ENCODE measurements at regions not wholly inside any gene's neighbourhood (a gene's known extent, or its start where the extent isn't known, plus 50 kb on each side); places are given as distances from the start of the nearest gene placed in this dataset.
"Not testable (repeated sequence)": the region's sequence is repeated elsewhere in the genome, so short reads cannot be mapped to it uniquely, and the experiment has no call there.

DNA sequence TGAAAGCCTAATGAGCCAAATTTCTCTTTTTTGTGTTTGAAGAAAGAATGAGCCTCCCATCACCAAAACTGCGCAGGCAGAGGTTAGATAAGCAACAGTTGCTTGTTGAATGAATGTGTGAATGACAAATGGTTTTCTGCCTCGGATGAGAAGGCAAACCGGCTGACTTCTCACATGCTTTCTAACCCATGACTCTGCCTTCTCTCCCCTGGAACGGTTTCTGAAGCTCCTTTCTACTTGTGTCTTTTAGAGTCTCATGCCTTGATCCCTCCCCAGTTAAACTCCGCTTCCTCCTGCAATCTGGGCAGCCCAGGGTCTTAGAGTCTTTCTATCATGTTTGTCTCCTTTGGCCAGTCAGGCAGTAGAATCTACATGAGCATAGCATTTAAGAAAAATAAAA is 342.1 kb upstream of the NCAM1 start:
- no CpG with 5 or more reads among the region's 5 CpGs for WGBS (ENCODE audit: extremely low coverage, insufficient coverage, low lambda C conversion rate)
- H3K4me1 ChIP-seq (ENCODE audit: control insufficient read depth, low read depth, low read length), result no peaks in the 10 kb centered on the region
- H3K4me3 ChIP-seq (ENCODE audit: low read length), result no peak overlapping the region
- no peak for DNase-seq
- no peak overlapping the region for H4K5ac ChIP-seq (ENCODE audit: low read length)
- no peak overlapping the region for H3K18ac ChIP-seq (ENCODE audit: low read length)
- H3K4me2 ChIP-seq (ENCODE audit: low read length), result no peak overlapping the region
- H2BK120ac ChIP-seq (ENCODE audit: low read depth, low read length), result no peak overlapping the region
- H2BK15ac ChIP-seq (replicated peaks; ENCODE audit: low read depth), result no peak overlapping the region
- no peak overlapping the region for H3K4ac ChIP-seq (ENCODE audit: low read depth, low read length)
- H3K9ac ChIP-seq (ENCODE audit: low read length), result no peak overlapping the region
- H3K36me3 ChIP-seq (ENCODE audit: control insufficient read depth, insufficient read depth, low read length), result no peaks in the 10 kb centered on the region
- H3K79me1 ChIP-seq (ENCODE audit: low read length), result no peaks in the 10 kb centered on the region
- H3K79me2 ChIP-seq (ENCODE audit: control insufficient read depth, insufficient read depth, low read length), result no peaks in the 10 kb centered on the region
- no peak overlapping the region for H4K8ac ChIP-seq (ENCODE audit: low read depth, low read length)
- H2AK5ac ChIP-seq (ENCODE audit: low read length), result no peak overlapping the region
- no peak overlapping the region for H3K56ac ChIP-seq (ENCODE audit: low read length)
- no peak overlapping the region for H3K27ac ChIP-seq (ENCODE audit: low read depth, low read length)
- no peaks in the 10 kb centered on the region for H3K27me3 ChIP-seq (ENCODE audit: insufficient read depth, low read length, poor library complexity)
- H3K23ac ChIP-seq (ENCODE audit: low read length), result no peak overlapping the region
- H2BK5ac ChIP-seq (ENCODE audit: low read length), result no peak overlapping the region

DNA sequence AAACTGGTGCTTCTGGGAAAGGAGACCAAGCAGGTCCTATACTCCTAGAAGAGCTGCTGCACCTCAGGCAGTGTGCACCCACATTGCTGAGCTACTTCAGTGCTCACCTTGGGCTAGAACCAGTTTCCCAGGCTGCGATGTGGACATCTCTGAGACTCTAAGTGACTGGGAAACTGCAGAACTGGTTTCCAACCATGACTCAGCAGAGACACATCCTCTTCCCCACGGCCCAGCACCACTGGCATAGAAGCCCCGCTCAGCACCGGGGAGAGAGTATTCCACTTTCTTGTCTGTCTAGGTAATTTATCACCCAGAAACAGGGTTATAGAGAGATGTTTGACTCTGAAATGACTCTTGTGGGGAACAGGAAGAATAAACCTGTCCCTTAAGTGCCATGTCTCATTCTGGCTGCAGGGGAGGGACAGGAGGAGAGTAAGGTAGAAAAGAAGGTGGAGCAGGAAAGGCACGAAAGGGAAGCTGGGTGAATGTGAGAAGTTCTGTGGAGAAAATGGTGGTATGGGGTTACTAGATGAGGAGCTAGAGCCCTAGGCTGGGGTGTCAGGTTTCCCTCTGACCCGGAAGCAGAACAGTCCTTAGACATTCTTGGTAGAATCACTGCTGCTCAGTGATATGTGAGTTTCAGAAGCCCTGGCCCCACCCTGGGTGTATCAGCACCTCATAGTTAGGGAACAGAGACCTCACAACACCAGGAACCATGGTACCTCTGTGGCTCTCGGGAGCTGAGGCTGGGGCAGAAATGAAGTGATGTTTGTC is 340.4 kb upstream of the NCAM1 start:
- Histone ChIP-seq H2BK15ac (replicated peaks; ENCODE audit: low read depth) (no peak overlapping the region), H3K9ac (ENCODE audit: low read length) (no peak overlapping the region), H3K4ac (ENCODE audit: low read depth, low read length) (no peak overlapping the region), H4K8ac (ENCODE audit: low read depth, low read length) (no peak overlapping the region), H3K79me1 (ENCODE audit: low read length) (no peaks in the 10 kb centered on the region), H3K18ac (ENCODE audit: low read length) (no peak overlapping the region), H2AK5ac (ENCODE audit: low read length) (no peak overlapping the region), H3K23ac (ENCODE audit: low read length) (no peak overlapping the region), H4K5ac (ENCODE audit: low read length) (no peak overlapping the region), H3K56ac (ENCODE audit: low read length) (no peak overlapping the region), H3K4me1 (ENCODE audit: control insufficient read depth, low read depth, low read length) (no peaks in the 10 kb centered on the region), H2BK5ac (ENCODE audit: low read length) (no peak overlapping the region), H2BK120ac (ENCODE audit: low read depth, low read length) (no peak overlapping the region), H3K4me3 (ENCODE audit: low read length) (no peak overlapping the region), H3K27me3 (ENCODE audit: insufficient read depth, low read length, poor library complexity) (no peaks in the 10 kb centered on the region), H3K36me3 (ENCODE audit: control insufficient read depth, insufficient read depth, low read length) (no peaks in the 10 kb centered on the region), H3K27ac (ENCODE audit: low read depth, low read length) (no peak overlapping the region), H3K4me2 (ENCODE audit: low read length) (no peak overlapping the region), H3K79me2 (ENCODE audit: control insufficient read depth, insufficient read depth, low read length) (no peaks in the 10 kb centered on the region)
- DNase-seq, result peak; percentile 28
- no CpG with 5 or more reads among the region's 7 CpGs for WGBS (ENCODE audit: extremely low coverage, insufficient coverage, low lambda C conversion rate)

DNA sequence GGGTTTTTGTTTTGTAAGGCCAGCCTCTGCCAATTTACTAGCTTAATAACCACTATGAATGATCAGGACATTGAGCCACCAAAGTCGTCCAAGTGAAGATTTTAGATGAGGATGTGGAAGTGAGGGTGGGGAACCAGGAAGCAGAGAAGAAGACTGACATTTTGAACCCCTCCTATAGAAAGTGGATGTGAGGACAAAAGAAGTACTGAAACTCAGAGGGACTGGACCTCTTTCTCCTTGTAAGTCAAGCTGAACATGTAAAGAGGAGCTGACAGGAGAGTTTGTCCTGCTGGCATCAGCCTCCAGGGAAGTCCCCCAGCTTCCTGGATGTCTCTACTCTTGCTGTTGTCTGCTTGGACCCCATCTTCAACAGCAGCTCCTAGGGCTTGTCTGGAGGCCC is 338.2 kb upstream of the NCAM1 start:
- no peak overlapping the region for H4K5ac ChIP-seq (ENCODE audit: low read length)
- H3K4ac ChIP-seq (ENCODE audit: low read depth, low read length), result no peak overlapping the region
- no peaks in the 10 kb centered on the region for H3K36me3 ChIP-seq (ENCODE audit: control insufficient read depth, insufficient read depth, low read length)
- no peak overlapping the region for H4K8ac ChIP-seq (ENCODE audit: low read depth, low read length)
- H3K56ac ChIP-seq (ENCODE audit: low read length), result no peak overlapping the region
- H3K23ac ChIP-seq (ENCODE audit: low read length), result no peak overlapping the region
- H3K4me1 ChIP-seq (ENCODE audit: control insufficient read depth, low read depth, low read length), result no peaks in the 10 kb centered on the region
- WGBS (ENCODE audit: extremely low coverage, insufficient coverage, low lambda C conversion rate), result no CpG with 5 or more reads among the region's 1 CpG
- no peak overlapping the region for H3K27ac ChIP-seq (ENCODE audit: low read depth, low read length)
- no peak overlapping the region for H2BK5ac ChIP-seq (ENCODE audit: low read length)
- H3K27me3 ChIP-seq (ENCODE audit: insufficient read depth, low read length, poor library complexity), result no peaks in the 10 kb centered on the region
- H2BK120ac ChIP-seq (ENCODE audit: low read depth, low read length), result no peak overlapping the region
- no peak overlapping the region for H3K18ac ChIP-seq (ENCODE audit: low read length)
- no peak overlapping the region for H3K9ac ChIP-seq (ENCODE audit: low read length)
- no peak for DNase-seq
- no peak overlapping the region for H3K4me3 ChIP-seq (ENCODE audit: low read length)
- H2AK5ac ChIP-seq (ENCODE audit: low read length), result no peak overlapping the region
- H3K4me2 ChIP-seq (ENCODE audit: low read length), result no peak overlapping the region
- H2BK15ac ChIP-seq (replicated peaks; ENCODE audit: low read depth), result no peak overlapping the region
- no peaks in the 10 kb centered on the region for H3K79me1 ChIP-seq (ENCODE audit: low read length)
- H3K79me2 ChIP-seq (ENCODE audit: control insufficient read depth, insufficient read depth, low read length), result no peaks in the 10 kb centered on the region

GRCh38 chr11:112624431-112624830 is 336.8 kb upstream of the NCAM1 start:
- no peak overlapping the region for H2BK120ac ChIP-seq (ENCODE audit: low read depth, low read length)
- H2AK5ac ChIP-seq (ENCODE audit: low read length), result no peak overlapping the region
- H3K56ac ChIP-seq (ENCODE audit: low read length), result no peak overlapping the region
- no peak overlapping the region for H3K4me3 ChIP-seq (ENCODE audit: low read length)
- no CpG with 5 or more reads among the region's 4 CpGs for WGBS (ENCODE audit: extremely low coverage, insufficient coverage, low lambda C conversion rate)
- no peak for DNase-seq
- H4K5ac ChIP-seq (ENCODE audit: low read length), result no peak overlapping the region
- H3K4me1 ChIP-seq (ENCODE audit: control insufficient read depth, low read depth, low read length), result no peaks in the 10 kb centered on the region
- H2BK15ac ChIP-seq (replicated peaks; ENCODE audit: low read depth), result no peak overlapping the region
- no peaks in the 10 kb centered on the region for H3K79me1 ChIP-seq (ENCODE audit: low read length)
- H2BK5ac ChIP-seq (ENCODE audit: low read length), result no peak overlapping the region
- H3K4me2 ChIP-seq (ENCODE audit: low read length), result no peak overlapping the region
- H4K8ac ChIP-seq (ENCODE audit: low read depth, low read length), result no peak overlapping the region
- H3K4ac ChIP-seq (ENCODE audit: low read depth, low read length), result no peak overlapping the region
- no peaks in the 10 kb centered on the region for H3K36me3 ChIP-seq (ENCODE audit: control insufficient read depth, insufficient read depth, low read length)
- H3K79me2 ChIP-seq (ENCODE audit: control insufficient read depth, insufficient read depth, low read length), result no peaks in the 10 kb centered on the region
- H3K23ac ChIP-seq (ENCODE audit: low read length), result no peak overlapping the region
- H3K27ac ChIP-seq (ENCODE audit: low read depth, low read length), result no peak overlapping the region
- H3K9ac ChIP-seq (ENCODE audit: low read length), result no peak overlapping the region
- H3K27me3 ChIP-seq (ENCODE audit: insufficient read depth, low read length, poor library complexity), result no peaks in the 10 kb centered on the region
- no peak overlapping the region for H3K18ac ChIP-seq (ENCODE audit: low read length)

DNA sequence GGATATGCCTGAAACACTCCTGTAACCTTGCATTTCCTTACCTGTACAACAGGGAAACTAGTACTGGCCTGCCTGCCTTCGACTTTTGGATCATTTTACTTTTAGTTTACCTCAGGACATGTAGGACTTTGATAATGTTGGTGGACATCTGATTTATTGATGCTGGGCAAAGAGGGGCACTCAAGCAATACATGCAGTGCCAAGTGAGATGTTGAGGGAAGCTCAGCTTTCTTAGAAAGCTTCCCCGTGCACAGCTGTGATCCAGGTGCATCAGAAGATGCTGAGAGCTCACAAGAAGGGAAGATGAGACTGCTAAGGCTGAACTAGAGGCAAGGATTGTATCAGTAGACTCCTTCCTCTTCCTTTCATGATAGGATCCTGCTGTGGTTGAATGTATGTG is 336.2 kb upstream of the NCAM1 start:
- not testable (repeated sequence) for H3K56ac ChIP-seq (ENCODE audit: low read length); H2AK5ac ChIP-seq (ENCODE audit: low read length); H3K4me2 ChIP-seq (ENCODE audit: low read length); H4K5ac ChIP-seq (ENCODE audit: low read length); H3K4ac ChIP-seq (ENCODE audit: low read depth, low read length); H3K79me1 ChIP-seq (ENCODE audit: low read length); H3K4me1 ChIP-seq (ENCODE audit: control insufficient read depth, low read depth, low read length); H3K23ac ChIP-seq (ENCODE audit: low read length); H2BK120ac ChIP-seq (ENCODE audit: low read depth, low read length); H3K79me2 ChIP-seq (ENCODE audit: control insufficient read depth, insufficient read depth, low read length); H3K36me3 ChIP-seq (ENCODE audit: control insufficient read depth, insufficient read depth, low read length); H3K18ac ChIP-seq (ENCODE audit: low read length); H3K4me3 ChIP-seq (ENCODE audit: low read length); DNase-seq; H3K9ac ChIP-seq (ENCODE audit: low read length); H3K27me3 ChIP-seq (ENCODE audit: insufficient read depth, low read length, poor library complexity); H3K27ac ChIP-seq (ENCODE audit: low read depth, low read length); H2BK5ac ChIP-seq (ENCODE audit: low read length); H2BK15ac ChIP-seq (replicated peaks; ENCODE audit: low read depth); H4K8ac ChIP-seq (ENCODE audit: low read depth, low read length)
- WGBS (ENCODE audit: extremely low coverage, insufficient coverage, low lambda C conversion rate), result no CpG with 5 or more reads among the region's 2 CpGs

DNA sequence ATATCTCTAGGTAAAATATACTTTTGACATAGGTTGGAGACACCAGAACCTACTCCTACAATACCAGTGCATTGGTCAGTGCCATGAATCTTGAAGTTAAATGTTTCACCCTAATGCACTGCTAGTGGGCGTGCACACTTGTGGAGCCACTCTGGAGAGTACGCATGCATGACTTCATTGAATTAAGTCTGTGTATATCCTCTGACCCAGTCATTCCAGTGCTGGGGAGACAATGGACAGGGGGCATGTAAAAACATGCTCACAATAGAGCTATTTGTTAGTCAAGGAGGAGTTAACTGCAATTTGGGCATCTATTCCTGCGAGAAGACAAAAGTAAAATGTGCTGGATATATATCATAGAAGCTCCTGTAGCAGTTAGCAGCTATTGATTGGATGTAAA is 335.4 kb upstream of the NCAM1 start:
- Histone ChIP-seq H3K79me1 (ENCODE audit: low read length) (no peaks in the 10 kb centered on the region), H3K56ac (ENCODE audit: low read length) (no peak overlapping the region), H3K18ac (ENCODE audit: low read length) (no peak overlapping the region), H3K9ac (ENCODE audit: low read length) (no peak overlapping the region), H3K4me1 (ENCODE audit: control insufficient read depth, low read depth, low read length) (no peaks in the 10 kb centered on the region), H3K23ac (ENCODE audit: low read length) (no peak overlapping the region), H3K36me3 (ENCODE audit: control insufficient read depth, insufficient read depth, low read length) (no peaks in the 10 kb centered on the region), H3K4me3 (ENCODE audit: low read length) (no peak overlapping the region), H2BK15ac (replicated peaks; ENCODE audit: low read depth) (no peak overlapping the region), H3K4me2 (ENCODE audit: low read length) (no peak overlapping the region), H3K27ac (ENCODE audit: low read depth, low read length) (no peak overlapping the region), H3K79me2 (ENCODE audit: control insufficient read depth, insufficient read depth, low read length) (no peaks in the 10 kb centered on the region), H2BK5ac (ENCODE audit: low read length) (no peak overlapping the region), H4K5ac (ENCODE audit: low read length) (no peak overlapping the region), H2AK5ac (ENCODE audit: low read length) (no peak overlapping the region), H3K4ac (ENCODE audit: low read depth, low read length) (no peak overlapping the region), H3K27me3 (ENCODE audit: insufficient read depth, low read length, poor library complexity) (no peaks in the 10 kb centered on the region), H2BK120ac (ENCODE audit: low read depth, low read length) (no peak overlapping the region), H4K8ac (ENCODE audit: low read depth, low read length) (no peak overlapping the region)
- WGBS (ENCODE audit: extremely low coverage, insufficient coverage, low lambda C conversion rate), result no CpG with 5 or more reads among the region's 3 CpGs
- DNase-seq, result no peak

All from mesendoderm (in vitro differentiated cells).